ENCODE measurements at regions not wholly inside any gene's neighbourhood (a gene's known extent, or its start where the extent isn't known, plus 50 kb on each side); places are given as distances from the start of the nearest gene placed in this dataset.

DNA sequence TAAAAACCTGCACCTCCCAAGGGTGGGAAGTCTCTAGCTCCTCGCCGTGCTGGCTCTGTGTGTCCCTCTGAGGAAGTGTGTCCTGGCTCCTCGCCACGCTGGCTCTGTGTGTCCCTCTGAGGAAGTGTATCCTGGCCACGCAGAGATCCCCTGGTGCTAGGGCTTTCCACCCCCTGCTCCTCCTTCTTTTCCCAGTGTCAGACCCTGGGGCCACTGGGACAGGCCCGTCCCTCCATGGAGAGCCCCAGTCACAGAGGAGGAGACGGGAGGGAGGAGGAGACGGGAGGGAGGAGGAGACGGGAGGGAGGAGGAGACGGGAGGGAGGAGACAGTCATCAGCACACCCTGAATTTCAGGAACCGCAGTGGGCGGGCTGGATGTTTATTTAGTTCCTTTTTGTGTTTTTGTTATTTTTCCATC, 53.8 kb upstream of the HGFAC start:
- no peak for DNase-seq (ENCODE audit: low read depth)
- TF ChIP-seq, protein P1, sequence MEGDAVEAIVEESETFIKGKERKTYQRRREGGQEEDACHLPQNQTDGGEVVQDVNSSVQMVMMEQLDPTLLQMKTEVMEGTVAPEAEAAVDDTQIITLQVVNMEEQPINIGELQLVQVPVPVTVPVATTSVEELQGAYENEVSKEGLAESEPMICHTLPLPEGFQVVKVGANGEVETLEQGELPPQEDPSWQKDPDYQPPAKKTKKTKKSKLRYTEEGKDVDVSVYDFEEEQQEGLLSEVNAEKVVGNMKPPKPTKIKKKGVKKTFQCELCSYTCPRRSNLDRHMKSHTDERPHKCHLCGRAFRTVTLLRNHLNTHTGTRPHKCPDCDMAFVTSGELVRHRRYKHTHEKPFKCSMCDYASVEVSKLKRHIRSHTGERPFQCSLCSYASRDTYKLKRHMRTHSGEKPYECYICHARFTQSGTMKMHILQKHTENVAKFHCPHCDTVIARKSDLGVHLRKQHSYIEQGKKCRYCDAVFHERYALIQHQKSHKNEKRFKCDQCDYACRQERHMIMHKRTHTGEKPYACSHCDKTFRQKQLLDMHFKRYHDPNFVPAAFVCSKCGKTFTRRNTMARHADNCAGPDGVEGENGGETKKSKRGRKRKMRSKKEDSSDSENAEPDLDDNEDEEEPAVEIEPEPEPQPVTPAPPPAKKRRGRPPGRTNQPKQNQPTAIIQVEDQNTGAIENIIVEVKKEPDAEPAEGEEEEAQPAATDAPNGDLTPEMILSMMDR (conservative IDR thresholded peaks at IDR 0.05; ENCODE audit: low read depth, low read length), result no peak
- H3K4me3 ChIP-seq (ENCODE audit: low read depth, low read length), result peak overlapping the region; percentile 53

GRCh38 chr4:3388471-3389232, 53.1 kb upstream of the HGFAC start:
- H3K4me3 ChIP-seq (ENCODE audit: low read depth, low read length), result peak overlapping the region; percentile 53
- DNase-seq (ENCODE audit: low read depth), result peak; percentile 67
- TF ChIP-seq, protein P1 (conservative IDR thresholded peaks at IDR 0.05; ENCODE audit: low read depth, low read length), result no peak

- H3K4me3 ChIP-seq (ENCODE audit: low read depth, low read length), result peak overlapping the region; percentile 53
- TF ChIP-seq, protein P1 (conservative IDR thresholded peaks at IDR 0.05; ENCODE audit: low read depth, low read length), result no peak
These were observed 52.2 kb upstream of the HGFAC start for GRCh38 chr4:3389233-3390215.

DNA sequence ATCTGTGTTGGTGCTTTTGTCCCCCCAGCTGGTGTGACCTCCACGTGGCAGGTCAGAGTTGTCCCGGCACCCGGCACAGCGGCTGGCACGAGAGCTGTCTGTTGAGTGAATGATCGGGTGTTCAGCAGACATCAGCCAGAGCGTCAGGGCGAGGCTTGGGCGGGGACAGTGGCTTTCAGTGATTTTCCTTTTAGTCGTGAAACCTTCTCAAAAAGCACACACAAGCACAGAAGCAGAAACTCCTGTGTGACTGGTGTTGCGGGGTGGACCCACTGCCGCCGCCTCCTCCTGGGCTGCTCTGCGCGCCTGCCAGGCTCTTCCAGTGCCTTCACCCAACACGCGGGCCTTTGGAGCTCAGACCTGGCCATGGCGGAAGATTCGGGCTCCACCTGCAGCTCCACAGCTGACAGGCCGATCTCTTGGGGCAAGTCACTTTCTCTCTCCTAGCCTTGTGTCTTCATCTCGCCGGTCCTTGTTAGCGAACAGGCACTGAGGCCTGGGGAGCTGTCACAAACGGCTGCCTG, 51.4 kb upstream of the HGFAC start:
- TF ChIP-seq, protein P1 (conservative IDR thresholded peaks at IDR 0.05; ENCODE audit: low read depth, low read length), result no peak
- no peak for DNase-seq (ENCODE audit: low read depth)
- H3K4me3 ChIP-seq (ENCODE audit: low read depth, low read length), result no peak overlapping the region

More at GRCh38 chr4:3389233-3390215, 52.2 kb upstream of the HGFAC start:
- DNase-seq (ENCODE audit: low read depth), result no peak

- no peak for DNase-seq (ENCODE audit: low read depth)
- H3K4me3 ChIP-seq (ENCODE audit: low read depth, low read length), result no peak overlapping the region
- TF ChIP-seq, protein P1 (conservative IDR thresholded peaks at IDR 0.05; ENCODE audit: low read depth, low read length), result no peak
These were observed 50.3 kb upstream of the HGFAC start for GRCh38 chr4:3391422-3391821.

Data from choroid plexus epithelial cell (primary cell).